Endothelial cell of umbilical vein (primary cell): ENCODE measurements at regions not wholly inside any gene's neighbourhood (a gene's known extent, or its start where the extent isn't known, plus 50 kb on each side); places are given as distances from the start of the nearest gene placed in this dataset.

Experiments used
- POLR2AphosphoS5 ChIP-seq: IDR thresholded peaks from 2 replicates; pipeline ENCODE4 v1.6.1; 2012; ENCODE audit warnings: low read depth, mild to moderate bottlenecking, control low read depth, low read length, moderate library complexity; ENCODE audit not compliant: insufficient read depth
- TF ChIP-seq, protein P1 (sequence below), 2 donors: IDR thresholded peaks; 1 replicate in 1 of 2; 2 replicates in 1 of 2; pipeline ENCODE4 v1.5.1; 2011; ENCODE audit warnings: low read length in 2 of 2, mild to moderate bottlenecking in 2 of 2, moderate library complexity in 2 of 2, control low read depth in 1 of 2, inconsistent platforms in 1 of 2, low read depth in 1 of 2; ENCODE audit not compliant: insufficient read depth in 1 of 2; ENCODE audit errors: extremely low read depth in 1 of 2

DNA sequence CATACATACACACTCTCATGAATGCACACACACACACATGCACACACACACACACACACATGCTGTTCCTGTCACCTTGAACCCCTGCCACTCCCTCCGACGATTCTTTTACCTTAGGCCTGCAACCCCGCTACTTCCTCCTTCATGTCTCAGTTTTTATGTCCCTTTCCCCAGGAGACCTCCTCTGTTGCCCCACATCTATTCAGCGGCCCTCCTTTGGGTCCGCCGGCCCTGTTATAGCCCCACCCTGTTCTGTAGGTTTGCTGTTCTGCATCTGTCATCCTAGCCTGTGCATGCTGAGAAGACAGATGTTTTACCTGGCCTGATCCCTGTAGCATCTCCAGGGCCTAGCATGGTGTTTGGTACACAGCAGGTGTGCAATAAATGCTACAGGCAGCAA, 161.6 kb upstream of the PCBD1 start:
- no peak for TF ChIP-seq POLR2AphosphoS5
- TF ChIP-seq, protein P1, sequence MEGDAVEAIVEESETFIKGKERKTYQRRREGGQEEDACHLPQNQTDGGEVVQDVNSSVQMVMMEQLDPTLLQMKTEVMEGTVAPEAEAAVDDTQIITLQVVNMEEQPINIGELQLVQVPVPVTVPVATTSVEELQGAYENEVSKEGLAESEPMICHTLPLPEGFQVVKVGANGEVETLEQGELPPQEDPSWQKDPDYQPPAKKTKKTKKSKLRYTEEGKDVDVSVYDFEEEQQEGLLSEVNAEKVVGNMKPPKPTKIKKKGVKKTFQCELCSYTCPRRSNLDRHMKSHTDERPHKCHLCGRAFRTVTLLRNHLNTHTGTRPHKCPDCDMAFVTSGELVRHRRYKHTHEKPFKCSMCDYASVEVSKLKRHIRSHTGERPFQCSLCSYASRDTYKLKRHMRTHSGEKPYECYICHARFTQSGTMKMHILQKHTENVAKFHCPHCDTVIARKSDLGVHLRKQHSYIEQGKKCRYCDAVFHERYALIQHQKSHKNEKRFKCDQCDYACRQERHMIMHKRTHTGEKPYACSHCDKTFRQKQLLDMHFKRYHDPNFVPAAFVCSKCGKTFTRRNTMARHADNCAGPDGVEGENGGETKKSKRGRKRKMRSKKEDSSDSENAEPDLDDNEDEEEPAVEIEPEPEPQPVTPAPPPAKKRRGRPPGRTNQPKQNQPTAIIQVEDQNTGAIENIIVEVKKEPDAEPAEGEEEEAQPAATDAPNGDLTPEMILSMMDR (IDR thresholded peaks at IDR 0.05; ENCODE audit: extremely low read depth in 1 of 2, insufficient read depth in 1 of 2, low read depth in 1 of 2, low read length in 2 of 2): no peak
